HEK293 (cell line): ENCODE measurements at regions not wholly inside any gene's neighbourhood (a gene's known extent, or its start where the extent isn't known, plus 50 kb on each side); places are given as distances from the start of the nearest gene placed in this dataset.

ENCODE experiments used
- CTCF ChIA-PET: fragments of 350-600 bp; formaldehyde crosslinking; extraction: SDS; loops from one replicate; lab custom pipeline; 2021; ENCODE audit warnings: antibody characterized with exemption; lab: Yijun Ruan, JAX
- POLR2A ChIA-PET: fragments of 300-600 bp; formaldehyde crosslinking; extraction: SDS; loops from one replicate; lab custom pipeline; 2020; ENCODE audit warnings: antibody characterized with exemption, inconsistent platforms; lab: Yijun Ruan, JAX
- H3K27ac ChIP-seq: fragments of 200-500 bp; sonication (Bioruptor generic); 2 replicates; pipeline ENCODE4 v1.5.1; 2014; ENCODE audit warnings: low read depth, low read length, control low read depth, inconsistent platforms; ENCODE audit errors: extremely low read depth
- H3K36me3 ChIP-seq, 2 experiments: fragments of 200-500 bp in 1 of 2; sonication (Bioruptor generic) in 1 of 2; 1 replicate in 1 of 2; 2 replicates in 1 of 2; pipeline ENCODE4 v1.5.1; 2014 to 2017; ENCODE audit warnings: inconsistent platforms in 2 of 2, low read length in 2 of 2; ENCODE audit not compliant: control insufficient read depth in 2 of 2, insufficient read depth in 1 of 2
- H3K4me1 ChIP-seq: fragments of 200-500 bp; sonication (Bioruptor generic); 2 replicates; pipeline ENCODE4 v1.5.1; 2014; ENCODE audit warnings: mild to moderate bottlenecking, low read length, inconsistent platforms; ENCODE audit not compliant: control insufficient read depth, insufficient read depth
- H3K4me3 ChIP-seq: 2 replicates; pipeline ENCODE4 v1.5.1; 2011; ENCODE audit warnings: low read depth, mild to moderate bottlenecking, control low read depth, low read length, moderate library complexity
- H3K9me3 ChIP-seq: fragments of 200-500 bp; sonication (Bioruptor generic); 2 replicates; pipeline ENCODE4 v1.5.1; 2014; ENCODE audit warnings: low read depth, low read length, inconsistent platforms; ENCODE audit not compliant: control insufficient read depth, insufficient read depth
- HIC1 ChIP-seq: fragments of 450-650 bp; formaldehyde crosslinking; IDR thresholded peaks from 2 replicates; pipeline ENCODE4 v1.5.1; 2016; ENCODE audit warnings: missing biosample characterization, missing genetic modification characterization
- OSR2 ChIP-seq: fragments of 450-650 bp; formaldehyde crosslinking; IDR thresholded peaks from 2 replicates; pipeline ENCODE4 v1.5.1; 2016; ENCODE audit warnings: missing biosample characterization, missing genetic modification characterization
- PRDM2 ChIP-seq: fragments of 450-650 bp; formaldehyde crosslinking; IDR thresholded peaks from 2 replicates; pipeline ENCODE4 v1.5.1; 2016; ENCODE audit warnings: missing biosample characterization, missing genetic modification characterization, borderline replicate concordance
- SALL2 ChIP-seq: fragments of 450-650 bp; formaldehyde crosslinking; IDR thresholded peaks from 2 replicates; pipeline ENCODE4 v1.5.0; 2017; ENCODE audit warnings: missing biosample characterization, mild to moderate bottlenecking, missing genetic modification characterization, borderline replicate concordance
- WT1 ChIP-seq: fragments of 450-650 bp; formaldehyde crosslinking; IDR thresholded peaks from 2 replicates; pipeline ENCODE4 v1.5.1; 2016; ENCODE audit warnings: missing biosample characterization, missing genetic modification characterization
- ZBTB17 ChIP-seq: fragments of 450-650 bp; formaldehyde crosslinking; IDR thresholded peaks from 2 replicates; pipeline ENCODE4 v1.5.1; 2016; ENCODE audit warnings: missing biosample characterization, missing genetic modification characterization
- ZNF16 ChIP-seq: fragments of 450-650 bp; formaldehyde crosslinking; IDR thresholded peaks from 2 replicates; pipeline ENCODE4 v1.5.1; 2016; ENCODE audit warnings: low read depth, missing biosample characterization, missing genetic modification characterization
- ZNF2 ChIP-seq: fragments of 450-650 bp; formaldehyde crosslinking; IDR thresholded peaks from 2 replicates; pipeline ENCODE4 v1.5.1; 2016; ENCODE audit warnings: missing biosample characterization, missing genetic modification characterization
- ZNF23 ChIP-seq: fragments of 450-650 bp; formaldehyde crosslinking; IDR thresholded peaks from 2 replicates; pipeline ENCODE4 v1.5.1; 2016; ENCODE audit warnings: missing biosample characterization, missing genetic modification characterization, borderline replicate concordance
- ZNF335 ChIP-seq: fragments of 450-650 bp; formaldehyde crosslinking; conservative IDR thresholded peaks from 2 replicates; pipeline ENCODE4 v1.5.1; 2016; ENCODE audit warnings: missing biosample characterization, missing genetic modification characterization
- ZNF341 ChIP-seq: fragments of 450-650 bp; formaldehyde crosslinking; IDR thresholded peaks from 2 replicates; pipeline ENCODE4; 2016; ENCODE audit warnings: low read depth, missing biosample characterization, missing genetic modification characterization
- ZNF350 ChIP-seq: fragments of 450-650 bp; formaldehyde crosslinking; IDR thresholded peaks from 2 replicates; pipeline ENCODE4 v1.5.0; 2017; ENCODE audit warnings: missing biosample characterization, mild to moderate bottlenecking, missing genetic modification characterization
- ZNF514 ChIP-seq: fragments of 450-650 bp; formaldehyde crosslinking; IDR thresholded peaks from 2 replicates; pipeline ENCODE4 v1.5.1; 2016; ENCODE audit warnings: missing biosample characterization, missing genetic modification characterization
- ZNF530 ChIP-seq: fragments of 450-650 bp; formaldehyde crosslinking; IDR thresholded peaks from 2 replicates; pipeline ENCODE4 v1.5.1; 2016; ENCODE audit warnings: low read depth, missing biosample characterization, missing genetic modification characterization

- Histone ChIP-seq H3K4me3 (no peak overlapping the region), H3K4me1 (no peaks in the 10 kb centered on the region), H3K9me3 (no peaks in the 10 kb centered on the region), H3K36me3 (no peaks in the 10 kb centered on the region)
- CTCF ChIA-PET, result no interaction called here
- POLR2A ChIA-PET, result no interaction called here
- TF ChIP-seq PRDM2 (no peak), ZNF2 (tag by site-specific recombination) (no peak), ZNF350 (tag by site-specific recombination) (no peak), OSR2 (tag by site-specific recombination) (no peak), ZNF335 (tag by site-specific recombination) (no peak), ZNF530 (tag by site-specific recombination) (no peak), HIC1 (tag by site-specific recombination) (no peak)
- TF ChIP-seq, all 188 proteins: peak for 0
- H3K27ac ChIP-seq, result no peak overlapping the region
Observed at GRCh38 chrX:8010105-8010504, 82.9 kb upstream of the PNPLA4 start.

GRCh38 chrX:8005678-8006347 lies 78.6 kb upstream of the PNPLA4 start:
- Histone ChIP-seq H3K4me3 (no peak overlapping the region), H3K36me3 (no peaks in the 10 kb centered on the region), H3K4me1 (no peaks in the 10 kb centered on the region), H3K27ac (no peak overlapping the region), H3K9me3 (no peaks in the 10 kb centered on the region)
- POLR2A ChIA-PET, result no interaction called here
- no peak for TF ChIP-seq ZNF23
- TF ChIP-seq ZNF16 (tag by site-specific recombination), result no peak
- no peak for TF ChIP-seq ZNF514 (tag by site-specific recombination)
- no peak for TF ChIP-seq ZNF341 (tag by site-specific recombination)
- TF ChIP-seq SALL2 (tag by site-specific recombination), result no peak
- TF ChIP-seq ZBTB17 (tag by site-specific recombination), result no peak
- TF ChIP-seq WT1 (tag by site-specific recombination), result no peak
- CTCF ChIA-PET, result no interaction called here
